Right lobe of liver (tissue), 4 donors: ENCODE measurements at regions not wholly inside any gene's neighbourhood (a gene's known extent, or its start where the extent isn't known, plus 50 kb on each side); places are given as distances from the start of the nearest gene placed in this dataset.

Experiments used
- POLR2A ChIP-seq: fragments of 450-650 bp; IDR thresholded peaks from one replicate; pipeline ENCODE4 v1.6.1; 2017; ENCODE audit warnings: antibody characterized with exemption, mild to moderate bottlenecking
- TF ChIP-seq, protein P1 (sequence below), 4 donors: fragments of 200-600 bp in 3 of 4; fragments of 450-650 bp in 1 of 4; IDR thresholded peaks; one replicate each; pipeline versions ENCODE4 v1.5.1 to v1.8.0; 2016 to 2022; ENCODE audit warnings: antibody characterized with exemption in 4 of 4, mild to moderate bottlenecking in 2 of 4
- donor health status: DM: no; HTN: no; CAD: no.
- donor health status: DM: no; HTN: no; CAD: no.
- donor health status: DM: no; HTN: yes; CAD: no.

GRCh38 chr2:103506812-103507211 is 745.0 kb downstream of the TMEM182 start:
- TF ChIP-seq, protein P1, sequence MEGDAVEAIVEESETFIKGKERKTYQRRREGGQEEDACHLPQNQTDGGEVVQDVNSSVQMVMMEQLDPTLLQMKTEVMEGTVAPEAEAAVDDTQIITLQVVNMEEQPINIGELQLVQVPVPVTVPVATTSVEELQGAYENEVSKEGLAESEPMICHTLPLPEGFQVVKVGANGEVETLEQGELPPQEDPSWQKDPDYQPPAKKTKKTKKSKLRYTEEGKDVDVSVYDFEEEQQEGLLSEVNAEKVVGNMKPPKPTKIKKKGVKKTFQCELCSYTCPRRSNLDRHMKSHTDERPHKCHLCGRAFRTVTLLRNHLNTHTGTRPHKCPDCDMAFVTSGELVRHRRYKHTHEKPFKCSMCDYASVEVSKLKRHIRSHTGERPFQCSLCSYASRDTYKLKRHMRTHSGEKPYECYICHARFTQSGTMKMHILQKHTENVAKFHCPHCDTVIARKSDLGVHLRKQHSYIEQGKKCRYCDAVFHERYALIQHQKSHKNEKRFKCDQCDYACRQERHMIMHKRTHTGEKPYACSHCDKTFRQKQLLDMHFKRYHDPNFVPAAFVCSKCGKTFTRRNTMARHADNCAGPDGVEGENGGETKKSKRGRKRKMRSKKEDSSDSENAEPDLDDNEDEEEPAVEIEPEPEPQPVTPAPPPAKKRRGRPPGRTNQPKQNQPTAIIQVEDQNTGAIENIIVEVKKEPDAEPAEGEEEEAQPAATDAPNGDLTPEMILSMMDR (IDR thresholded peaks at IDR 0.05), result no peak
- TF ChIP-seq POLR2A, result no peak
